H9 (cell line): ENCODE measurements at regions not wholly inside any gene's neighbourhood (a gene's known extent, or its start where the extent isn't known, plus 50 kb on each side); places are given as distances from the start of the nearest gene placed in this dataset.

Experiments
- DNase-seq: peaks from one replicate; pipeline ENCODE4 v3.0.0-alpha.2; 2017
- H2AFZ ChIP-seq: one replicate; pipeline ENCODE4 v1.6.1; 2013; ENCODE audit warnings: mild to moderate bottlenecking, low read length, control low read depth, moderate library complexity
- H2AK5ac ChIP-seq: 2 replicates; pipeline ENCODE4 v1.6.1; 2013; ENCODE audit warnings: low read length, control low read depth, mixed read lengths; ENCODE audit not compliant: insufficient read length
- H2BK120ac ChIP-seq: one replicate; pipeline ENCODE4 v1.6.1; 2013; ENCODE audit warnings: low read depth, mild to moderate bottlenecking, low read length, control low read depth, inconsistent platforms; ENCODE audit not compliant: poor library complexity, severe bottlenecking
- H2BK12ac ChIP-seq: 2 replicates; pipeline ENCODE4 v1.6.1; 2013; ENCODE audit warnings: low read length, control low read depth, mixed read lengths, low read depth; ENCODE audit not compliant: insufficient read length
- H2BK15ac ChIP-seq: 2 replicates; pipeline ENCODE4 v1.6.1; 2013; ENCODE audit warnings: low read depth, low read length, control low read depth
- H2BK20ac ChIP-seq: one replicate; pipeline ENCODE4 v1.6.1; 2013; ENCODE audit warnings: low read depth, mild to moderate bottlenecking, low read length, control low read depth, inconsistent platforms; ENCODE audit not compliant: poor library complexity, severe bottlenecking
- H2BK5ac ChIP-seq: 2 replicates; pipeline ENCODE4 v1.6.1; 2013; ENCODE audit warnings: low read length, control low read depth, mixed read lengths; ENCODE audit not compliant: insufficient read length
- H3K14ac ChIP-seq: 2 replicates; pipeline ENCODE4 v1.6.1; 2013; ENCODE audit warnings: low read length, control low read depth; ENCODE audit not compliant: insufficient read depth
- H3K18ac ChIP-seq: 2 replicates; pipeline ENCODE4 v1.6.1; 2013; ENCODE audit warnings: low read depth, mild to moderate bottlenecking, mixed read lengths, low read length, control low read depth; ENCODE audit not compliant: insufficient read length
- H3K23ac ChIP-seq: 2 replicates; pipeline ENCODE4 v1.6.1; 2013; ENCODE audit warnings: low read length, control low read depth, mixed read lengths, low read depth; ENCODE audit not compliant: insufficient read length
- H3K23me2 ChIP-seq: 2 replicates; pipeline ENCODE4 v1.6.1; 2013; ENCODE audit warnings: low read depth, mild to moderate bottlenecking, mixed read lengths, low read length, control low read depth; ENCODE audit not compliant: insufficient read length, poor library complexity, severe bottlenecking
- H3K27ac ChIP-seq: 2 replicates; pipeline ENCODE4 v1.5.1; 2013; ENCODE audit warnings: low read length, control low read depth, mixed read lengths, low read depth; ENCODE audit not compliant: insufficient read length
- H3K27me3 ChIP-seq: 2 replicates; pipeline ENCODE4 v1.6.1; 2013; ENCODE audit warnings: low read length, control low read depth, inconsistent platforms; ENCODE audit not compliant: insufficient read depth
- H3K4ac ChIP-seq: 2 replicates; pipeline ENCODE4 v1.6.1; 2013; ENCODE audit warnings: low read depth, mild to moderate bottlenecking, control low read depth, inconsistent platforms, low read length, moderate library complexity
- H3K4me1 ChIP-seq: 2 replicates; pipeline ENCODE4 v1.6.1; 2013; ENCODE audit warnings: low read length, control low read depth, inconsistent platforms; ENCODE audit not compliant: insufficient read depth
- H3K4me2 ChIP-seq: 2 replicates; pipeline ENCODE4 v1.6.1; 2013; ENCODE audit warnings: low read length, control low read depth, mixed read lengths; ENCODE audit not compliant: insufficient read length, insufficient read depth
- H3K56ac ChIP-seq: 2 replicates; pipeline ENCODE4 v1.6.1; 2013; ENCODE audit warnings: low read depth, mild to moderate bottlenecking, mixed read lengths, low read length, control low read depth; ENCODE audit not compliant: insufficient read length
- H3K79me1 ChIP-seq: 2 replicates; pipeline ENCODE4 v1.6.1; 2013; ENCODE audit warnings: low read depth, mild to moderate bottlenecking, moderate library complexity, low read length, control low read depth, inconsistent platforms; ENCODE audit not compliant: insufficient read depth, poor library complexity, severe bottlenecking
- H3K79me2 ChIP-seq: 2 replicates; pipeline ENCODE4 v1.6.1; 2013; ENCODE audit warnings: low read length, control low read depth, inconsistent platforms; ENCODE audit not compliant: insufficient read depth
- H3K9ac ChIP-seq: 2 replicates; pipeline ENCODE4 v1.6.1; 2013; ENCODE audit warnings: low read length, control low read depth, mixed read lengths; ENCODE audit not compliant: insufficient read length; ENCODE audit errors: extremely low read depth
- H3K9me3 ChIP-seq: one replicate; pipeline ENCODE4 v1.6.1; 2013; ENCODE audit warnings: low read depth, low read length, inconsistent platforms; ENCODE audit not compliant: control insufficient read depth
- H3T11ph ChIP-seq: one replicate; pipeline ENCODE4 v1.6.1; 2013; ENCODE audit warnings: mild to moderate bottlenecking, low read length, control low read depth, inconsistent platforms
- H4K20me1 ChIP-seq: one replicate; pipeline ENCODE4 v1.6.1; 2013; ENCODE audit not compliant: control insufficient read depth, insufficient read length, insufficient read depth
- H4K5ac ChIP-seq: 2 replicates; pipeline ENCODE4 v1.6.1; 2013; ENCODE audit warnings: low read depth, mild to moderate bottlenecking, mixed read lengths, low read length, control low read depth; ENCODE audit not compliant: insufficient read length
- H4K8ac ChIP-seq: replicated peaks from 2 replicates; pipeline ENCODE4 v1.6.1; 2013; ENCODE audit warnings: low read length, control low read depth, mixed read lengths, low read depth; ENCODE audit not compliant: insufficient read length
- H4K91ac ChIP-seq: 2 replicates; pipeline ENCODE4 v1.6.1; 2013; ENCODE audit warnings: low read depth, mild to moderate bottlenecking, moderate library complexity, mixed read lengths, low read length, control low read depth; ENCODE audit not compliant: insufficient read length
- H3K27ac Mint-ChIP-seq, 3 experiments: 2 replicates in 2 of 3; 3 replicates in 1 of 3; pipeline ENCODE4 v1.8.0; 2020 to 2021; ENCODE audit warnings: mixed read lengths in 3 of 3, mild to moderate bottlenecking in 1 of 3, moderate library complexity in 1 of 3
- H3K27me3 Mint-ChIP-seq: 2 replicates; pipeline ENCODE4 v1.8.0; 2021; ENCODE audit warnings: low read depth, mild to moderate bottlenecking, moderate library complexity, mixed read lengths
- H3K36me3 Mint-ChIP-seq, 3 experiments: 2 replicates in 2 of 3; 3 replicates in 1 of 3; pipeline ENCODE4 v1.8.0; 2020 to 2021; ENCODE audit warnings: low read depth in 3 of 3, mixed read lengths in 3 of 3; ENCODE audit not compliant: insufficient read depth in 1 of 3
- H3K4me1 Mint-ChIP-seq, 2 experiments: 2 replicates each; pipeline ENCODE4 v1.8.0; 2020; ENCODE audit warnings: mixed read lengths in 2 of 2
- H3K4me3 Mint-ChIP-seq, 2 experiments: 2 replicates in 1 of 2; 3 replicates in 1 of 2; pipeline ENCODE4 v1.8.0; 2020 to 2021; ENCODE audit warnings: mild to moderate bottlenecking in 2 of 2, mixed read lengths in 2 of 2, moderate library complexity in 1 of 2
- H3K9me3 Mint-ChIP-seq, 2 experiments: 2 replicates in 1 of 2; 3 replicates in 1 of 2; pipeline ENCODE4 v1.8.0; 2020; ENCODE audit warnings: mild to moderate bottlenecking in 2 of 2, mixed read lengths in 2 of 2, moderate library complexity in 1 of 2
- WGBS: extraction: QIAGEN DNeasy Blood & Tissue Kit; methylation state at CpG from one replicate; pipeline ENCODE4 v1.1.7; 2013; ENCODE audit warnings: missing lambda C conversion rate, low lambda C conversion rate, mixed read lengths; ENCODE audit not compliant: insufficient read length; ENCODE audit errors: extremely low coverage; 5-methylcytosine and 5-hydroxymethylcytosine counted together
- TF ChIP-seq, protein P1 (sequence below): fragments of 200-600 bp; sonication (generic); conservative IDR thresholded peaks from 3 replicates; pipeline ENCODE4 v1.8.0; 2021; ENCODE audit warnings: antibody characterized with exemption, mild to moderate bottlenecking

- Histone ChIP-seq H4K8ac (no peak overlapping the region), H2BK20ac (no peak overlapping the region), H4K20me1 (no peaks in the 10 kb centered on the region), H3K27ac (no peak overlapping the region), H3K18ac (no peak overlapping the region), H3K9me3 (no peaks in the 10 kb centered on the region), H4K5ac (no peak overlapping the region), H3K79me1 (no peaks in the 10 kb centered on the region), H2BK5ac (no peak overlapping the region), H3K56ac (no peak overlapping the region), H3T11ph (no peak overlapping the region), H3K27me3 (no peaks in the 10 kb centered on the region), H2BK12ac (no peak overlapping the region), H2AFZ (no peak overlapping the region), H3K4me1 (no peaks in the 10 kb centered on the region), H2BK120ac (no peak overlapping the region), H2BK15ac (no peak overlapping the region), H3K79me2 (no peaks in the 10 kb centered on the region), H3K23ac (no peak overlapping the region), H3K9ac (no peak overlapping the region), H3K4me2 (no peak overlapping the region), H3K23me2 (no peaks in the 10 kb centered on the region), H3K14ac (no peak overlapping the region), H2AK5ac (no peak overlapping the region), H3K4ac (no peak overlapping the region), H4K91ac (no peak overlapping the region)
- no peaks in the 10 kb centered on the region; the same call in 1 of the 2 replicates for H3K27me3 Mint-ChIP-seq
- no peak for DNase-seq
- WGBS = no CpG with 5 or more reads among the region's 3 CpGs
- H3K36me3 Mint-ChIP-seq = no peaks in the 10 kb centered on the region
- H3K27ac Mint-ChIP-seq = no peak overlapping the region
- no peaks in the 10 kb centered on the region for H3K9me3 Mint-ChIP-seq
- H3K4me3 Mint-ChIP-seq = no peak overlapping the region
- TF ChIP-seq, protein P1, sequence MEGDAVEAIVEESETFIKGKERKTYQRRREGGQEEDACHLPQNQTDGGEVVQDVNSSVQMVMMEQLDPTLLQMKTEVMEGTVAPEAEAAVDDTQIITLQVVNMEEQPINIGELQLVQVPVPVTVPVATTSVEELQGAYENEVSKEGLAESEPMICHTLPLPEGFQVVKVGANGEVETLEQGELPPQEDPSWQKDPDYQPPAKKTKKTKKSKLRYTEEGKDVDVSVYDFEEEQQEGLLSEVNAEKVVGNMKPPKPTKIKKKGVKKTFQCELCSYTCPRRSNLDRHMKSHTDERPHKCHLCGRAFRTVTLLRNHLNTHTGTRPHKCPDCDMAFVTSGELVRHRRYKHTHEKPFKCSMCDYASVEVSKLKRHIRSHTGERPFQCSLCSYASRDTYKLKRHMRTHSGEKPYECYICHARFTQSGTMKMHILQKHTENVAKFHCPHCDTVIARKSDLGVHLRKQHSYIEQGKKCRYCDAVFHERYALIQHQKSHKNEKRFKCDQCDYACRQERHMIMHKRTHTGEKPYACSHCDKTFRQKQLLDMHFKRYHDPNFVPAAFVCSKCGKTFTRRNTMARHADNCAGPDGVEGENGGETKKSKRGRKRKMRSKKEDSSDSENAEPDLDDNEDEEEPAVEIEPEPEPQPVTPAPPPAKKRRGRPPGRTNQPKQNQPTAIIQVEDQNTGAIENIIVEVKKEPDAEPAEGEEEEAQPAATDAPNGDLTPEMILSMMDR = no peak
- peaks cover 0 to 4% of the 10 kb centered on the region in 2 experiments; a peak in 2 of 4 replicates for H3K4me1 Mint-ChIP-seq
These were observed 96.9 kb downstream of the CD164 start for GRCh38 chr6:109285366-109285765.
